HG02970 (cell line): ENCODE measurements at regions not wholly inside any gene's neighbourhood (a gene's known extent, or its start where the extent isn't known, plus 50 kb on each side); places are given as distances from the start of the nearest gene placed in this dataset.
"Not testable (repeated sequence)": the region's sequence is repeated elsewhere in the genome, so short reads cannot be mapped to it uniquely, and the experiment has no call there.

ENCODE experiments used
- ATAC-seq: cut with Tn5 transposase; IDR thresholded peaks from one replicate; pipeline ENCODE4 v1.9.1; 2021; ENCODE audit warnings: mild to moderate bottlenecking, moderate library complexity, moderate number of reproducible peaks; ENCODE audit not compliant: unreplicated experiment, low FRiP score

GRCh38 chr19:14328406-14328805 is 52.8 kb upstream of the ADGRE5 start:
- ATAC-seq = no peak

- ATAC-seq = not testable (repeated sequence)
Observed at GRCh38 chr19:14327061-14327460, 54.2 kb upstream of the ADGRE5 start.

- ATAC-seq = no peak
Observed at GRCh38 chr19:14325863-14326262, 55.4 kb upstream of the ADGRE5 start.

GRCh38 chr19:14325134-14325533 is 56.1 kb upstream of the ADGRE5 start:
- no peak for ATAC-seq

- no peak for ATAC-seq
Observed at GRCh38 chr19:14322889-14323463, 58.3 kb upstream of the ADGRE5 start.

GRCh38 chr19:14320253-14320652 is 61.0 kb upstream of the ADGRE5 start:
- ATAC-seq = no peak

- ATAC-seq = not testable (repeated sequence)
Observed at GRCh38 chr19:14319720-14320119, 61.5 kb upstream of the ADGRE5 start.

GRCh38 chr19:14318873-14319272 is 62.4 kb upstream of the ADGRE5 start:
- ATAC-seq = no peak

GRCh38 chr19:14317157-14317556 is 64.1 kb upstream of the ADGRE5 start:
- ATAC-seq = no peak

- no peak for ATAC-seq
Observed at GRCh38 chr19:14315433-14315832, 65.8 kb upstream of the ADGRE5 start.

GRCh38 chr19:14310055-14310454 is 71.2 kb upstream of the ADGRE5 start:
- no peak for ATAC-seq

GRCh38 chr19:14305706-14306105 is 75.5 kb upstream of the ADGRE5 start:
- no peak for ATAC-seq

- no peak for ATAC-seq
Observed at GRCh38 chr19:14301150-14301549, 80.1 kb upstream of the ADGRE5 start.

GRCh38 chr19:14300303-14300702 is 80.9 kb upstream of the ADGRE5 start:
- no peak for ATAC-seq

GRCh38 chr19:14299224-14299827 is 81.9 kb upstream of the ADGRE5 start:
- not testable (repeated sequence) for ATAC-seq

- ATAC-seq = not testable (repeated sequence)
Observed at GRCh38 chr19:14297883-14298576, 83.2 kb upstream of the ADGRE5 start.

GRCh38 chr19:14294974-14295373 is 86.3 kb upstream of the ADGRE5 start:
- ATAC-seq = not testable (repeated sequence)

GRCh38 chr19:14293816-14294170 is 87.5 kb upstream of the ADGRE5 start:
- not testable (repeated sequence) for ATAC-seq

GRCh38 chr19:14293101-14293815 is 87.3 kb upstream of the ADGRL1 start:
- ATAC-seq = not testable (repeated sequence)

- ATAC-seq = not testable (repeated sequence)
Observed at GRCh38 chr19:14289810-14290209, 83.8 kb upstream of the ADGRL1 start.

GRCh38 chr19:14287837-14288236 is 81.9 kb upstream of the ADGRL1 start:
- ATAC-seq = not testable (repeated sequence)
